HG03039 (cell line): ENCODE measurements at regions not wholly inside any gene's neighbourhood (a gene's known extent, or its start where the extent isn't known, plus 50 kb on each side); places are given as distances from the start of the nearest gene placed in this dataset.
"Not testable (repeated sequence)": the region's sequence is repeated elsewhere in the genome, so short reads cannot be mapped to it uniquely, and the experiment has no call there.

ENCODE experiments used
- ATAC-seq: cut with Tn5 transposase; IDR thresholded peaks from one replicate; pipeline ENCODE4 v1.9.1; 2021; ENCODE audit warnings: mild to moderate bottlenecking, moderate library complexity; ENCODE audit not compliant: unreplicated experiment

GRCh38 chr3:74978684-74979083 lies 364.2 kb upstream of the CNTN3 start:
- no peak for ATAC-seq

GRCh38 chr3:74985028-74985904 lies 370.8 kb upstream of the CNTN3 start:
- not testable (repeated sequence) for ATAC-seq

- ATAC-seq = no peak
Observed at GRCh38 chr3:74988095-74988494, 373.6 kb upstream of the CNTN3 start.

- no peak for ATAC-seq
Observed at GRCh38 chr3:74992898-74993297, 378.4 kb upstream of the CNTN3 start.

- no peak for ATAC-seq
Observed at GRCh38 chr3:75001330-75001729, 386.9 kb upstream of the CNTN3 start.

DNA sequence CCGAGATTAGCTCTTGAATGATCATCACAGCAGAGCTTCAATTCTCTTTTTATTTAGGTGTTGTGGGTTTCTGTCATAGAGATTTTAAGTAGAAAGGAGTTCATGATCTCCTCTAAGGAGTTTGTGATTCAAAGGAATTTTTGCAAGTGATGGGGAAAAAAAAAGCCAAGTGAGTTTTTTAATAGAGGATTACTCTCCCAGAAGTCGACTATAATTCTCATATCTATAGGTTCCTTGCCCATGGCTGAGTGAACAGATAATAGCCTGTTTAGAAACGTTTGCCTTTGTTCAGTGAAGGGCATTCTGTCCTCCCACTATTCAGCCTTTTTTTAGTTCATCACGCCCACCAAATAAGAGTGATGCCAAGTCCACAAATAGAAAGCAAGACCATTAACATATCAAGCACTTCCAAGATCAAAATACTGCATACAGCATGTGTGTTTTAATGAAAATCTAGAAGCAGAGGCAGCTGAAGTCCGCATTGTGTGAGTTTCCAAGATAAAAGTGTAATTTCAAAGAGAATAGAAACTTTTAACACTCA lies 398.4 kb upstream of the CNTN3 start:
- no peak for ATAC-seq

DNA sequence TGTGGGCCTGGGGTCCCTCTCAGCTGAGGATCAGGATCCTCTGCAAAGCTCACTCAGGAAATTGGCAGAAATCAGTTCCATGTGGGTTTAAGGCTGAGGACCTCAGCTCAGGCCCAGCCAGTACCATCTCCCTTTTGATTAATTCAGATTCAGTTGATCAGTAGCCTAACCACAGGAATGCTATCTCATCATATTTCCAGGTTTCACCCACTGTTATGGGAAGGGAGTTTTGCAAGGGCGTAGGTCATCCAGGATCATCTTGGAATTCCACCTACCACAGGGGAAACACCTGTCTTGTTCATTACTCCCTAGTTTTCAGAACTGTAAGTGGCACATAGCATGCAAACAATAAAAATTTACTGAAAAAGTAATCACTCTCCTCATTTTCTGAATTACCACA lies 399.5 kb upstream of the CNTN3 start:
- no peak for ATAC-seq

DNA sequence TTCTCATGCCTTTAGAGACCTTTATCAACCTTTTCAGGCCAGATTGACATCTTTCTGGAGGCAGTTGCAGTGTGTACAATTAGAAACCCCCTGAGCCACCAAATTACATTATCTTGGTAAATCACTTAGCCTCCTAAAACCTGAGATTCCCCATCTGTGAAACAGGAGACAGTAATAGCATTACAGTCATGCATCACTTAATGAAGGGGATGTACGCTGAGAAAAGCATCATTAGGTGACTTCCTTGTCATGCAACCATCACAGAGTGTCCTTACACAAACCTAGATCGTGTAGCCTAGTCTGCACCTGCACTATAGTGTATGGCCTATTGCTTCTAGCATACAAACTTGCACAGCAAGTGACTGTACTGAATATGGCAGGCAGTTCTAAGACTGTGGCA lies 400.8 kb upstream of the CNTN3 start:
- no peak for ATAC-seq

DNA sequence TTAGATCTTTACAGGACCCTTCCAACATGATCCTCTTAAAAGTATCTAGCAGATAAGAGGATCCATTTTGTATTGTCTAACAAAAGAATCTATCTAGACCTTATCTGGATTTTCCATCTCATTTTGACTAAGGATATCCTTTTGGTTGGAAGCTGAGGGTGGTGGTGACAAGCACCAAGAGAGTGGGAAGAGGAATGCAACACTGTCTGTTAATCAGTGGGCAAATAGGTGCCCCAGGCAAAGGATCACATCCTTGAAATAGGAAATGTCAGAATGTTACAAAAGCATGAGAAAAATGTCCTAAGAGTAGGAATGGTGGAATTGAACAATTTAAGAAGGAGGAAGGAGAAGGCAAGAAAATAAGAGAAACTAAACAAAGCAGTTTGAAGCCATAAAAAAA lies 420.7 kb upstream of the CNTN3 start:
- ATAC-seq = no peak

DNA sequence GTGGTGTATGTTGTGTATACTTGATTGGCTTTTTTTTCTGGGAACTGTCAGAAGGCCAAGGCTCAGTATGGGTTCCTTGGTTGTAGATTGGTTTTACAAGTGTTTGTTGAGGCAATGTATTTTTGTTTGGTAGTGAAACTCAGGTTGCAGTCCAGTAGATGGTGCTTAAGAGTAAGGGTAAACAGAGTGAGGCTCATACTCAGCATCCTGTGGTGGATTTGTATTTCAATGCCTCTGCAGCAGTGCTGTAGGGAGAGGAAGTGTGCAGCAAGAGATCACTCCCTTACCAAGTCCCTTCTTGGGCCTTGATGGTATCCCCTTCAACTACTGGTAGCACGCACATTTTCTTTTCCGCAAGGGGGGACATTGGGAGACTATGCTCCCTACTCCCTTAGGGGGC lies 428.5 kb upstream of the CNTN3 start:
- ATAC-seq = no peak

DNA sequence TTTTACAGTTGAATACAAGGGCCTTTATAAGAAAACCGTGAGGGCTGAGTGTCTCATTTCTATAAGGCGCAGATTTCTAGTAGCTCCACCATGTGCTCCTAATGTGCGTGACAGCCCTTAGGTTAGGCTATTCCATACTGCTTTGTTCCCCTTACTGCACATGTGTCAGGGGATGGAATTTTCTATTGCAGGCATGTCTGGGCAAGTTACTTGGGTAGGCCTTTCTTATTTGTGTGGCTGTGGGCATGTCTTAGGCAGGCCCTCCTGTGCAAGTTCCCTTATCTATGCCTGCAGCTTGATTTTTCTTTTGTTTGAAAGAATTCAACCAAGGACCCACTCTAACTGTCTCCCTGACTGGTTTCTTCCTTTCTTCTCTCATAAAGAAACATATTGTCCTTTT lies 434.2 kb upstream of the CNTN3 start:
- ATAC-seq = no peak

DNA sequence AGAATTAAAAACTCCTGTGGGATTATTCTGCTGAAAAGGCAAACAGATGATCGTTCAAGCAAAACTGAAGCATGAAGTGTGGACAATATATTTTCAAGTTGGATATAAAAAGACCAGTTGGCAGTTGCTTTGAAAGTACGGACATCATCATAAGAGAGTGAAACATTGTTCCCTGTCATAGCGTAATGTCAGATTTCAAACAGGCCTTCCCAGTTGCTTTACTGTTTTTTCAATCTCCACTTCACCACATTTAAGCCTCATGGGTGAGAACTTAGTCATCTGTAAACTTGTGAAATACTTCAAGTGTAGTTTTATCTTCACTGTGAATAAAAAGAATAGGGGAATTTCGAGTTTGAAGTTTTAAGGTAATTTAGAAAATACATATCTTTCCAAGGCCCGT lies 435.1 kb upstream of the CNTN3 start:
- ATAC-seq = no peak

GRCh38 chr3:75059120-75059519 lies 444.7 kb upstream of the CNTN3 start:
- ATAC-seq = no peak

DNA sequence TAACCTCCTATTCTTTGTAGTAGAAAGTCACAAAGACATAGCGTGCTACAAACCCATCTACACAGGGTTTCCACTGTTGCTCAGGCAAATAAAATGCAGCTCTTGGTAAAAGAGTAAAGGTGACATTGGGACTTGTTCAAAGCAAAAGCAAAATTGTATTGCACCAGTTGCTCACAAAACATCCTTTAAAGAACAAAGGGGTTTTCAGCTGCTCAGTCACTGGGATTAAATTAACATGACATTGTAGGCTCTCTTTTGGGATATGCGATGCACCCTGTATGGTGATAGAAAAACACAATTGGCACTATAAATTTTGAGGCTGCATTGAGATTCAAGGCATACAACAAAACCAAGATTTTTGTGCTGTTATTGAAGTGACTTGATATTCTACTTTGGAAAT lies 447.3 kb upstream of the CNTN3 start:
- ATAC-seq = no peak

DNA sequence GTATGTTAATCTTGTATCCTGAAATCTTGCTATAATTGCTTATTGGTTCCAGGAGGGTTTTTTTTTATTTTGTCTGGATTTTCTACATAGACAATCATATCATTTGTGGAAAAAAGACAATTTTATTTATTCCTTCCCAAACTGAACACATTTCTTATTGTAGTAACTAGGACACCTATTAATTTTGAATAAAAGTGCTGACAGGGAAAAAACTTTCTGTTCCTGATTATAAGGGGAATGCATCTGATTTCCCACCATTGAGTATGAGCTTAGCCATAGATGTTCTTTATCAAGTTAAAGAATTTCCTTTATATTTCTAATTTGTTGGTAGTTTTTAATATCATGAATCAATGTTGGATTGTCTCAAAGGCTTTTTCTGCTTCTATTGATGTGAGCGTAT lies 460.7 kb upstream of the CNTN3 start:
- ATAC-seq = no peak

- ATAC-seq = no peak
Observed at GRCh38 chr3:75076481-75076880, 462.0 kb upstream of the CNTN3 start.

DNA sequence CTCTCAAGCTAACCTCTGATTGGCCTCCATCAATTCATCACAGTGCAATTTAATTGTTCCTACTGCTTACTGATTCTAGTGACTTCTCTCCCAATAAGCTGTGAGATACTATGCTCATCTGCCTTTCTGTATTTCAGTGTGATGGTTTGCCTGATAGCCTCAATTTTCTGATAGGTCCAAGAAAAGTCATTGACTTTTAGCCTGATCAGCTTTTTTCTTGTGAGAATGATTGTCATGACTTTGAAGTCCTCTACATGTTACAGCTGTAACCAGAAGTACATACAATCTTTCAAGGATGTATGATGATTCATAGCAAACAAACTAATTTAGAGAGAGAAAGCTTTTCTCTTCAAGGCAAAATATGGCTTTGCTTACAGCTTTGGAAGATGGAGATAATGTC lies 463.8 kb upstream of the CNTN3 start:
- no peak for ATAC-seq

- no peak for ATAC-seq
Observed at GRCh38 chr3:75082845-75083244, 468.4 kb upstream of the CNTN3 start.

DNA sequence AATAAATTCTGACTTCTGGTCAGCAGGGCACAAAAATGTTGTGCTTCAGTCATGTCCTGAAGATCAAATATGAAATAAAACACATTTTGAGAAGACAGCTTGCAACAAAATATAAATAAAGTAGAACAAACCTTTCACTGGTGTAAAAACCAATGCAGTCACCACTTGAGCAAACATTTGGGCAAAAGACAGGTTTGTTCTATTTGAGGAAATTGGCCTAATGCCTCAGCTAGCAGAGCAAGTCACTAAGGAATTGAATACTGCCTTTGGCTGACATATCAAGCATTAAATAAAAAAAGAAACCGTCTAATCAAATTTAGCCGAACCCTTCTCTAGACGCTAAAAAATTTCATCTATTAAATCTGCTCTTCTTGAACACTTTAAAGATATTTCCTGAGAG lies 475.4 kb upstream of the CNTN3 start:
- no peak for ATAC-seq

GRCh38 chr3:75101329-75102147 lies 487.1 kb upstream of the CNTN3 start:
- ATAC-seq = no peak

GRCh38 chr3:75110741-75111140 lies 496.3 kb upstream of the CNTN3 start:
- ATAC-seq = no peak

DNA sequence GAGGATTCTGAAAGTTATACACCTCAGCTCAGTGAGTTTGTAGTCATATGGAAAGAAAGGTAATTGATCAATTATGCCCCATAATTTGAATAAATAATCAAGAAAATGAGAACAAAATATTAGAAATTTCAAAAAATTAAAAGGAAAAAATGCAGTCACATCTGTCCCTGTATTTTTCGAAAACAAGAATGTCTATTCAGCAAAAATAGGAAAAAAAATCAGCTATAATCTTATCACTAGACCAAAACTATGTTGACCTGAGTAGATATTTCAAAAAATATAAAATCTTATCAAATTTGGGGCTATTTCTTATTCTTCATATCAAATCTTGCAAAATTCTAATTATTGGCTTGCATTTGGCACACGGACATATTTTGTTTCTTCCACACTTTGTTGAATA lies 501.2 kb upstream of the CNTN3 start:
- no peak for ATAC-seq
